OCI-LY7 (cell line): ENCODE measurements at regions not wholly inside any gene's neighbourhood (a gene's known extent, or its start where the extent isn't known, plus 50 kb on each side); places are given as distances from the start of the nearest gene placed in this dataset.

Source experiments
- EZH2phosphoT487 ChIP-seq: fragments of 200-600 bp; sonication (generic); IDR thresholded peaks from 2 replicates; pipeline ENCODE4 v1.6.1; 2018; ENCODE audit warnings: low read depth, borderline replicate concordance, mild to moderate bottlenecking, mixed run types, antibody characterized with exemption, low read length, moderate library complexity, mixed read lengths
- TF ChIP-seq, protein P1 (sequence below): fragments of 200-600 bp; sonication (generic); conservative IDR thresholded peaks from 2 replicates; pipeline ENCODE4 v1.5.1; 2014; ENCODE audit warnings: mild to moderate bottlenecking, antibody characterized with exemption, low read length, moderate library complexity, mixed read lengths

DNA sequence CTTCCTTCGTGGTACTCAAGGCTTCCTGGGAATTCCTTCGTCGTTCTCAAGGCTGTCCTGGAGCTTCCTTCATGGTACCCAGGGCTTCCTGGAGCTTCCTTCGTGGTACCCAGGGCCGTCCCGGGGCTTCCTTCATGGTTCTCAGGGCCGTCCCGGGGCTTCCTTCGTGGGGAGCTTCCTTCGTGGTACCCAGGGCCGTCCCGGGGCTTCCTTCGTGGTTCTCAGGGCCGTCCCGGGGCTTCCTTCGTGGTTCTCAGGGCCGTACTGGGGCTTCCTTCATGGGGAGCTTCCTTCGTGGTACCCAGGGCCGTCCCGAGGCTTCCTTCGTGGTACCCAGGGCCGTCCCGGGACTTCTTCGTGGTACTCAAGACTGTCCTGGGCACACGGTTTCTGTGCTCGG, 339.6 kb upstream of the FAT1 start:
- TF ChIP-seq, protein P1, sequence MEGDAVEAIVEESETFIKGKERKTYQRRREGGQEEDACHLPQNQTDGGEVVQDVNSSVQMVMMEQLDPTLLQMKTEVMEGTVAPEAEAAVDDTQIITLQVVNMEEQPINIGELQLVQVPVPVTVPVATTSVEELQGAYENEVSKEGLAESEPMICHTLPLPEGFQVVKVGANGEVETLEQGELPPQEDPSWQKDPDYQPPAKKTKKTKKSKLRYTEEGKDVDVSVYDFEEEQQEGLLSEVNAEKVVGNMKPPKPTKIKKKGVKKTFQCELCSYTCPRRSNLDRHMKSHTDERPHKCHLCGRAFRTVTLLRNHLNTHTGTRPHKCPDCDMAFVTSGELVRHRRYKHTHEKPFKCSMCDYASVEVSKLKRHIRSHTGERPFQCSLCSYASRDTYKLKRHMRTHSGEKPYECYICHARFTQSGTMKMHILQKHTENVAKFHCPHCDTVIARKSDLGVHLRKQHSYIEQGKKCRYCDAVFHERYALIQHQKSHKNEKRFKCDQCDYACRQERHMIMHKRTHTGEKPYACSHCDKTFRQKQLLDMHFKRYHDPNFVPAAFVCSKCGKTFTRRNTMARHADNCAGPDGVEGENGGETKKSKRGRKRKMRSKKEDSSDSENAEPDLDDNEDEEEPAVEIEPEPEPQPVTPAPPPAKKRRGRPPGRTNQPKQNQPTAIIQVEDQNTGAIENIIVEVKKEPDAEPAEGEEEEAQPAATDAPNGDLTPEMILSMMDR: no peak
- no peak for TF ChIP-seq EZH2phosphoT487
